D721Med (cell line): ENCODE measurements at regions not wholly inside any gene's neighbourhood (a gene's known extent, or its start where the extent isn't known, plus 50 kb on each side); places are given as distances from the start of the nearest gene placed in this dataset.

Experiments
- DNase-seq: peaks from one replicate; pipeline ENCODE4 v3.0.0; 2011; ENCODE audit warnings: low spot score; ENCODE audit not compliant: insufficient read length
- FAIRE-seq: peaks from 2 replicates; lab custom pipeline; 2011; peaks lifted over from hg19 to GRCh38; lab: Jason Lieb, UNC
- TF ChIP-seq, protein P1 (sequence below): IDR thresholded peaks from 2 replicates; pipeline ENCODE4 v1.5.1; 2012; ENCODE audit warnings: mild to moderate bottlenecking, control low read depth; ENCODE audit not compliant: insufficient read depth; ENCODE audit errors: missing control alignments

DNA sequence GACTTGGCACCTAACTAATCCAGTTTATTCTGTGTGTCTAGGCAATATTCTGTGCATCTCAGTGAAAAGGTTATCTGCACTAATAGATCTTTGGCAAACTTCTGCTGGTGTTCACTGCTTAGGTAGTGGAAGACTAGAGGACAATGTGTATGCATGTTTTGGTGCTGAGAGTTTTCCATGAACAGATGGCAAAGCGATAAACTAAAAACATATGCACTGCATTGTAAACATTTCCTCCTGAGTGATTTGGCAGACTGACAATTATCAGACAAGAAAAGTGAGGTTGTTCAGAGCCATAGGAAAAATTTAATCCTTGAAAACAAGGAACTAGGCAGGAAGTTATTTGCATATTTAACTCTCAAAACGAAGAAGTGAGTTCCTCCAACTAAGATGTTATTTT, 400.4 kb downstream of the ATP23 start:
- DNase-seq (no peak), FAIRE-seq (no peak)
- TF ChIP-seq, protein P1, sequence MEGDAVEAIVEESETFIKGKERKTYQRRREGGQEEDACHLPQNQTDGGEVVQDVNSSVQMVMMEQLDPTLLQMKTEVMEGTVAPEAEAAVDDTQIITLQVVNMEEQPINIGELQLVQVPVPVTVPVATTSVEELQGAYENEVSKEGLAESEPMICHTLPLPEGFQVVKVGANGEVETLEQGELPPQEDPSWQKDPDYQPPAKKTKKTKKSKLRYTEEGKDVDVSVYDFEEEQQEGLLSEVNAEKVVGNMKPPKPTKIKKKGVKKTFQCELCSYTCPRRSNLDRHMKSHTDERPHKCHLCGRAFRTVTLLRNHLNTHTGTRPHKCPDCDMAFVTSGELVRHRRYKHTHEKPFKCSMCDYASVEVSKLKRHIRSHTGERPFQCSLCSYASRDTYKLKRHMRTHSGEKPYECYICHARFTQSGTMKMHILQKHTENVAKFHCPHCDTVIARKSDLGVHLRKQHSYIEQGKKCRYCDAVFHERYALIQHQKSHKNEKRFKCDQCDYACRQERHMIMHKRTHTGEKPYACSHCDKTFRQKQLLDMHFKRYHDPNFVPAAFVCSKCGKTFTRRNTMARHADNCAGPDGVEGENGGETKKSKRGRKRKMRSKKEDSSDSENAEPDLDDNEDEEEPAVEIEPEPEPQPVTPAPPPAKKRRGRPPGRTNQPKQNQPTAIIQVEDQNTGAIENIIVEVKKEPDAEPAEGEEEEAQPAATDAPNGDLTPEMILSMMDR = no peak

DNA sequence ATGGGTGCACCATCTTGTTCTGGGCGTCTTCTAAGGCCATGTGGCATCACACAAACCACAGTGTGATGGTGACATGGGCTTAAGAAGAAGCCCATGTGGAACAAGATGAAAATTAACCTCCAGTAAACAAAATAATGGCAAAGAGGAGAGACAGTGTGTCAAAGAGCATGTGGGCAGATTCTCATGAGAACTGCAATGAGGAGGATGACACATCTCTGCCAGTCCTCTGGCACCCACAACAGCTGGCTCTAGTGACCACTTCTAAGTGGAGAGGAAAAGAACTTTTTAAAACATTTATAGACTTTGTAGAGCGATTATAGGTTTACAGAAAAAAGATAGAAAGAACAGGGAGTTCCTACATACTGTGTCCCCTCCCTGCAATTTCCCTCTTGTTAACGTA, 401.4 kb downstream of the ATP23 start:
- DNase-seq (no peak), FAIRE-seq (no peak)
- TF ChIP-seq, protein P1 = no peak

DNA sequence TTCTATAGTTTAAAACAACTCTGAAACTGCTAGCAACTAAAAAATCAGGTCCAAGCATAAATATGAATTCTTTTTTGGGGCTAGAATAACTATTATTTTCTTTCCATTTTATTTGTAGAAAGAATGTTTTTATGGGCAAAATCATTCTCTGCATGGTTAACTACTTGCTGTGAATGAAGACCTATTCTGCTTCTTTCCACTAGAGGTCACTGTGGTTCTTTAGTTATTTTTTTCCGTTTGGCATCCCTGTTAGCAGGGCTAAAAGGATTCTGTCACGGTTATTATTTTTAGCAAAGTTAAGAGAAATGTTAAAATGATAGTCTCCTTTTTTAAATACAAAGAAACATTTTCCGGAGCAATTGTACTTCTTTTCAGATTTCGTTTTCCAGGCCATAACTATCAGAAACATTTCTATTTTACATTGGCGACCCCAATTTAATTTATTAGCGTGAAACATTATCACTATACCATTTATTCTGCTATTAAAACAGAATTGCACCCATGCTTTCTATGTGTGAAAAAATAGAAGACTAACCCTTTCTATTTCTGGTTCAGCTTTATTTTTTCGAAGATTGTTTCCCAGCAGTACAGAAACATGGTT, 404.8 kb downstream of the ATP23 start:
- DNase-seq (no peak), FAIRE-seq (no peak)
- TF ChIP-seq, protein P1 = peak; percentile 76

DNA sequence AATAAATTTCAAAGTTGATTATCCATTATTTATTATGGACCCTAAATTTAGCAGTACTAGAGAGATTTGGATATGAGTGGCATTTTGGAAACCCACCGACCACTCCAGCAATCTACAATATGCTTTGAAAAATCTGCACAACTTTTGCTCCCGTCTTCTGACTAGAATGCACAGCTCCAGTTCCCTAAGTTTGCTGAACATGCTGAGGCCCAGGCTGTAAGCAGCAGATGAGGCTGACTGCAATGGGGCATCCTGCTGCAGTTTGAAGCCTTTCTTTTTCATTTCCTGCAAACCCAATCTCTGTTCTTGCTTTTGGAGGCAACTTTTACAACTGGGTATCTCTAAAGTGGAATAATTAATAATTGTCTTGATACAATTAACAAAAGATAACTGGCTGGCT, 405.8 kb downstream of the ATP23 start:
- DNase-seq (no peak), FAIRE-seq (no peak)
- TF ChIP-seq, protein P1 = no peak

DNA sequence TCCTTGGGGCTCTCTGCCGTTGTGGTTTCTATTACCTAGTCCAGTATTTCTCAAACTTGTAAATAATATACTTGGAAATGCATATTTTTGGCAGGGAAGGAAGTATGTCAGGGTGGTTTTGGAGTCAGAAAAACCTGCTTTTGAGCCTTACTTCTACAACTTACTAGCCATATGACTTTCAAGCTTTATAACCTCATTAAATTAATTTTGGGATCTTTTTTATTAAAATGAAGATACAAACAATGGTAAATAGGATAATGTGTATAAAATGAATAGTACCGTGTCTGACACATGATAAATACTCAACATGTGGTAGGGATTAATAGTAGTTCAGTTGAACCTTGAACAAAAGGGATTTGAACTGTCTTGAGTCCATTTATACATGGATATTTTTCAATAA, 406.3 kb downstream of the ATP23 start:
- DNase-seq (no peak), FAIRE-seq (no peak)
- TF ChIP-seq, protein P1 = no peak

DNA sequence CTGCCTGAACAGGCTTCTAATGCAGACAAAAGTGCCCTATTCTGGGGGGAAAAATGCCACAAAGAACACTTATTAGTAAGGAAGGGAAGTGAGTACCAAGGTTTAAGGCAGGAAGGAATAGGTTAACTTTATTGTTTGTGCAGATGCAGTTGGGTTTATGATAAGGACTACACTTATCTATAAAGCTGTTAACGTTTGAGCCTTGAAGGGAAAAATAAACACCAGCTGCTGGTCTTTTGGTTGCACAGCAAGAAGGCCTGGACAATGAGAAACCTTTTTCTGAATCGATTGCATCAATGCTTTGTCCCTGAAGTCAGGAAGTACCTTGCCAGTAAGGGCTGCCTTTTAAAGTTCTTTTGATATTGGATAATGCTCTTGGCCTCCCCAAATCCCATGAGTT, 407.8 kb downstream of the ATP23 start:
- FAIRE-seq = no peak
- no peak for DNase-seq
- TF ChIP-seq, protein P1 = no peak

DNA sequence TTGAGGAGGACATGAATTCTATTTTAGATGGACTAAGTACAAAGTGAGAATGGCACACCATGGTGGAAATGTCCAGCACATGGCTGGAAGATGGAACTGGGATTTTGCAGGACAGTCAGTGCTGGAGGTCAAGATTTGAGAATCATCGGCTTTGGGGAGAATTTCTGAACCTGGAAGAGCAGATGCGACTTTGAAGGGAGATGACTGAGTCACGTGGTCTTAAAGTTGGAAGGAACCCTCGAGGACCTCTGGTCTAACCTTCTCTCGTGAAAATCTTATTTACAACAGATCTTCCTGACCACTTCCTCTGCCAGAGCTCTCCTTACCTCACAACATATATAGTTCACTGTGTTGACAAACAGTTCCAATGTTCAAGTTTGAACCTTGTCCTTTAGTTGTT, 415.4 kb downstream of the ATP23 start:
- TF ChIP-seq, protein P1 = no peak
- FAIRE-seq (no peak), DNase-seq (no peak)
